Activated CD4-positive, alpha-beta memory T cell treated with anti-CD3 and anti-CD28 coated beads, Interleukin-2, amount 10 ng/mL, durations not matched to agents 7 days and 5 days (primary cell): ENCODE measurements at regions not wholly inside any gene's neighbourhood (a gene's known extent, or its start where the extent isn't known, plus 50 kb on each side); places are given as distances from the start of the nearest gene placed in this dataset.
"Not testable (repeated sequence)": the region's sequence is repeated elsewhere in the genome, so short reads cannot be mapped to it uniquely, and the experiment has no call there.

Experiments used
- CTCF ChIA-PET: fragments of 350-600 bp; sonication (Branson Sonifier 250); formaldehyde crosslinking; loops from one replicate; lab custom pipeline; 2021; ENCODE audit warnings: antibody characterized with exemption, inconsistent platforms; lab: Charles Lee
- POLR2A ChIA-PET: fragments of 350-600 bp; sonication (Branson Sonifier 250); formaldehyde crosslinking; loops from one replicate; lab custom pipeline; 2021; ENCODE audit warnings: antibody characterized with exemption; lab: Charles Lee
- DNase-seq: peaks from one replicate; pipeline ENCODE4 v3.0.0-alpha.2; 2020
- H3K27ac Mint-ChIP-seq: one replicate; pipeline ENCODE4 v1.8.0; 2021; ENCODE audit warnings: mild to moderate bottlenecking, mixed read lengths
- H3K27me3 Mint-ChIP-seq: one replicate; pipeline ENCODE4 v1.8.0; 2021; ENCODE audit warnings: mixed read lengths
- H3K36me3 Mint-ChIP-seq: one replicate; pipeline ENCODE4 v1.8.0; 2021; ENCODE audit warnings: low read depth, mixed read lengths
- H3K4me1 Mint-ChIP-seq: one replicate; pipeline ENCODE4 v1.8.0; 2021; ENCODE audit warnings: mixed read lengths
- H3K4me3 Mint-ChIP-seq: one replicate; pipeline ENCODE4 v1.8.0; 2021; ENCODE audit warnings: mild to moderate bottlenecking, mixed read lengths
- H3K9me3 Mint-ChIP-seq: one replicate; pipeline ENCODE4 v1.8.0; 2021; ENCODE audit warnings: mixed read lengths

DNA sequence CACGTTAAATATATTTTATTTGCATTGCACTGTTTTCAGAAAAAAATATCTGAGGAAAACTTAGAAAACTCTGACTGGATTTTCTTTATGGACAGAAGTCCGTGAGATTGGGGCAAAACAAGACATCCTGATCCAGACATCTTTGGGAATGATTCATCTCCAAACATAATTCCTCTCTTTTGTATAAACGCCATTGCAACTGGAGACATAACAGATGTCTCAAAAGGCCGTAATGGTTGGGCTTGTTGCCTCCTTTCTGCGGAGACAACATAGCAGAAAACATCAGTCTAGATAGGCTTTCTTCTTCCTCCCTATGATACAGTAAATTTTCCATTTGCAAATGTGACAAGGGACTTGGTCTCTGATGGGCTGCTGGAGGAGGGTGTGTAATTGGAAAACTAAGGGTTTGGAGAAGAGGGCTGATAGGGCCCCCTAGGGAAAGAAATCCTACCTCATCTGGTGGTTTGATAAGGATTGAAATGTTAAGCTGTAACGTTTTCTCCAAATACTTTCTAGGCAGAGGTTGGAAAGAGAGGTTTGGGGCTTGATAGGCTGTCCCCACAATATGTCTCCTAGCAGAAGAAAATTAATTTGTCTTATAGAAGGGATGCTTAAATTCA, 631.5 kb upstream of the ST8SIA4 start:
- H3K27me3 Mint-ChIP-seq, result no peaks in the 10 kb centered on the region
- CTCF ChIA-PET, result no interaction called here
- H3K4me1 Mint-ChIP-seq, result no peaks in the 10 kb centered on the region
- DNase-seq, result no peak
- POLR2A ChIA-PET, result no interaction called here
- H3K9me3 Mint-ChIP-seq, result no peaks in the 10 kb centered on the region
- no peak overlapping the region for H3K27ac Mint-ChIP-seq
- no peaks in the 10 kb centered on the region for H3K36me3 Mint-ChIP-seq
- H3K4me3 Mint-ChIP-seq, result no peak overlapping the region

DNA sequence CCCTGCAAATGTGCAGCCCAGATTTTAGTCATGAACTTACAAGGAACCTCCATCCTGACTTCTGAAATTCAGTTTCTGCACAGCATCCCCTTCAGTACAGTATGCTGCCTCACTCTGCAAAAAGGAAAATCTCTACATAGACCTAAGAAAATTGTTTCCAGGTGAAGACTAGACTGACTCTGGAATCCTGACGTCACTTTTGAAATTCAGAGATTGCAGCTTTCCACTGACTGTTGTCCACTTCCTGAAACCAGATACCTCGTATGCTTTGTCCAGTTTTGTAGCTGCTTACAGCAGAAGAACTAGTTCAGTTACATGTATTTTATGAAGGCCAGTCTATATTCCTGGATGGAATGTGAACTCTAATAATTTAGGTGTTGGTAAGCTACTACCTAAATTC, 629.3 kb upstream of the ST8SIA4 start:
- Mint-ChIP-seq H3K36me3 (no peaks in the 10 kb centered on the region), H3K27ac (no peak overlapping the region), H3K9me3 (peaks cover 7% of the 10 kb centered on the region), H3K27me3 (no peaks in the 10 kb centered on the region), H3K4me1 (no peaks in the 10 kb centered on the region), H3K4me3 (no peak overlapping the region)
- CTCF ChIA-PET, result no interaction called here
- no peak for DNase-seq
- POLR2A ChIA-PET, result no interaction called here

- no peak overlapping the region for H3K4me3 Mint-ChIP-seq
- H3K27me3 Mint-ChIP-seq, result no peaks in the 10 kb centered on the region
- DNase-seq, result no peak
- no peaks in the 10 kb centered on the region for H3K4me1 Mint-ChIP-seq
- no peaks in the 10 kb centered on the region for H3K36me3 Mint-ChIP-seq
- ChIA-PET POLR2A (no interaction called here), CTCF (no interaction called here)
- H3K9me3 Mint-ChIP-seq, result peaks cover 7% of the 10 kb centered on the region
- no peak overlapping the region for H3K27ac Mint-ChIP-seq
These were observed 627.9 kb upstream of the ST8SIA4 start for GRCh38 chr5:101531026-101531425.

DNA sequence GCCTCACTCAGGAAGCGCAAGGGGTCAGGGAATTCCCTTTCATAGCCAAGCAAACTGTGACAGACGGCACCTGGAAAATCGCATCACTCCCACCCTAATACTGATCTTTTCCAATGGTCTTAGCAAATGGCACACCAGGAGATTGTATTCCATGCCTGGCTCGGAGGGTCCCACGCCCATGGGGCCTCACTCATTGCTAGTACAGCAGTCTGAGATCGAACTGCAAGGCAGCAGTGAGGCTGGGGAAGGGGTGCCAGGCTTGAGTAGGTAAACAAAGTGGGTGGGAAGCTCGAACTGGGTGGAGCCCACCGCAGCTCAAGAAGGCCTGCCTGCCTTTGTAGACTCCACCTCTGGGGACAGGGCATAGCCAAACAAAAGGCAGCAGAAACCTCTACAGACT, 626.0 kb upstream of the ST8SIA4 start:
- H3K4me1 Mint-ChIP-seq, H3K36me3 Mint-ChIP-seq, H3K9me3 Mint-ChIP-seq, H3K27ac Mint-ChIP-seq, H3K27me3 Mint-ChIP-seq, CTCF ChIA-PET, DNase-seq, POLR2A ChIA-PET, H3K4me3 Mint-ChIP-seq: not testable (repeated sequence)

DNA sequence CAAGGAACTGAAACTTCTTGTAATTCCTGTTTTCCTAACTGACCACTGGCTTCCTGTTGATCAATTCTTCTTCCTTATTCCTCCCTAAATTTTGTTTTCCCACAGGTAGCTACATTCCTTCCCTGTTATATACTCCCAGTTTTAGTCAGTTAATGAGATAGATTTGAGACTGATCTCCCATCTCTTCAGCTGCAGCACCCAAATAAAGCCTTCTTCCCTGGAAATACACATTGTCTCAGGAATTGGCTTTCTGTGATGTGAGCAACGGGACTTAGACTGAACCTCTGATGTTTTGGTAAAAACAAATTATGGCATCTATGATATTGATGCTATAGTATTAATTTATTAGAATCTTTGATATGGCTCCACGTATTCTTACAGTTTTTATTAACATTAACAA, 617.3 kb upstream of the ST8SIA4 start:
- Mint-ChIP-seq H3K9me3 (peaks cover 2% of the 10 kb centered on the region), H3K4me3 (no peak overlapping the region), H3K4me1 (no peaks in the 10 kb centered on the region), H3K27me3 (no peaks in the 10 kb centered on the region), H3K27ac (no peak overlapping the region), H3K36me3 (no peaks in the 10 kb centered on the region)
- ChIA-PET CTCF (no interaction called here), POLR2A (no interaction called here)
- no peak for DNase-seq

GRCh38 chr5:101517795-101518194, 614.7 kb upstream of the ST8SIA4 start:
- DNase-seq, result no peak
- ChIA-PET POLR2A (no interaction called here), CTCF (no interaction called here)
- Mint-ChIP-seq H3K4me3 (no peak overlapping the region), H3K27ac (no peak overlapping the region), H3K4me1 (no peaks in the 10 kb centered on the region), H3K36me3 (no peaks in the 10 kb centered on the region), H3K27me3 (no peaks in the 10 kb centered on the region), H3K9me3 (no peaks in the 10 kb centered on the region)

DNA sequence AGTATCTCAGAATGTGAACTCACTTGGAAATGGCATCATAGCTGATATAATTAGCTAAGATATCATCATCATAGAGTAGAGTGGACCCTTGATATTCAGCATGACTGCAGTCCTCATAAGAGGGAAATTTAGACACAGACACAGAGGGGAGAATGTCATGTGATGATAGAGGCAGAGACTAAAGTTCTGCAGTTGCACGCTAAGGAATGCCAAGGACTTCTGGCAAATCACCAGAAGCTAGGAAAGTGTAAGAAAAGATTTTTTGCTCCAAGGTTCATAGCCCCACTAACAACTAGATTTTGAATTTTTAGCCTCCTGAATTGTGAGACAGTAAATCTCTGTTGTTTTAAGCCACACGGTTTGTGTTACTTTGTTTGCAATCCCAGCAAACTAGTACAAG, 612.6 kb upstream of the ST8SIA4 start:
- CTCF ChIA-PET, result no interaction called here
- H3K27me3 Mint-ChIP-seq, result no peaks in the 10 kb centered on the region

DNA sequence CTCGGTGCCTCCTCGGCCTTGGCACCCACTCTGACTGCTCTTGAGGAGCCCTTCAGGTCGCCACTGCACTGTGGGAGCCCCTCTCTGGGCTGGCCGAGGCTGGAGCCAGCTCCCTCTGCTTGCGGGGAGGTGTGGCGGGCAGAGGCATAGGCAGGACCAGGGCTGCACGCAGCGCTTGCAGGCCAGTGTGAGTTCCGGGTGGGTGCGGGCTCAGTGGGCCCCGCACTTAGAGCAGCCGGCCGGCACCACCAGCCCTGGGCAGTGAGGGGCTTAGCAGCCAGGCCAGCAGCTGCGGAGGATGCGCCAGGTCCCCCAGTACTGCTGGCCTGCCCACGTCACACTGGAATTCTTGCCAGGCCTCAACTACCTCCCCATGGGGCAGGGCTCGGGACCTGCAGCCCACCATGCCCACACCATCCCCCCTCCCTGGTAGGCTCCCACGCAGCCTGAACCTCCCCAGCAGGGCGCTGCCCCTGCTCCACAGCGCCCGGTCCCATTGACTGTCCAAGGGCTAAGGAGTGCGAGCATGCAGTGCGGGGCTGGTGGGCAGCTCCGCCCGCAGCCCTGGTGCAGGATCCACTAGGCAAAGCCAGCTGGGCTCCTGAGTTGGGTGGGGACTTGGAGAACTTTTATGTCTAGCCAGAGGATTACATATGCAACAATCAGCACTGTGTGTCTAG, 602.9 kb upstream of the ST8SIA4 start:
- POLR2A ChIA-PET, result no interaction called here
- Mint-ChIP-seq H3K4me1 (no peaks in the 10 kb centered on the region), H3K27me3 (no peaks in the 10 kb centered on the region), H3K36me3 (no peaks in the 10 kb centered on the region), H3K27ac (no peak overlapping the region), H3K4me3 (no peak overlapping the region), H3K9me3 (peaks cover 4% of the 10 kb centered on the region)
- CTCF ChIA-PET, result no interaction called here
- no peak for DNase-seq

More for the DNA sequence above, 612.6 kb upstream of the ST8SIA4 start:
- POLR2A ChIA-PET, result no interaction called here
- no peaks in the 10 kb centered on the region for H3K36me3 Mint-ChIP-seq
- no peaks in the 10 kb centered on the region for H3K9me3 Mint-ChIP-seq
- H3K27ac Mint-ChIP-seq, result no peak overlapping the region
- DNase-seq, result no peak
- H3K4me1 Mint-ChIP-seq, result no peaks in the 10 kb centered on the region
- no peak overlapping the region for H3K4me3 Mint-ChIP-seq

GRCh38 chr5:101482931-101483330, 579.8 kb upstream of the ST8SIA4 start:
- Mint-ChIP-seq H3K4me1 (no peaks in the 10 kb centered on the region), H3K4me3 (no peak overlapping the region), H3K27me3 (no peaks in the 10 kb centered on the region), H3K9me3 (no peaks in the 10 kb centered on the region), H3K27ac (no peak overlapping the region), H3K36me3 (no peaks in the 10 kb centered on the region)
- DNase-seq, result no peak
- CTCF ChIA-PET, result no interaction called here
- POLR2A ChIA-PET, result no interaction called here

GRCh38 chr5:101473483-101473882, 570.4 kb upstream of the ST8SIA4 start:
- POLR2A ChIA-PET, result no interaction called here

DNA sequence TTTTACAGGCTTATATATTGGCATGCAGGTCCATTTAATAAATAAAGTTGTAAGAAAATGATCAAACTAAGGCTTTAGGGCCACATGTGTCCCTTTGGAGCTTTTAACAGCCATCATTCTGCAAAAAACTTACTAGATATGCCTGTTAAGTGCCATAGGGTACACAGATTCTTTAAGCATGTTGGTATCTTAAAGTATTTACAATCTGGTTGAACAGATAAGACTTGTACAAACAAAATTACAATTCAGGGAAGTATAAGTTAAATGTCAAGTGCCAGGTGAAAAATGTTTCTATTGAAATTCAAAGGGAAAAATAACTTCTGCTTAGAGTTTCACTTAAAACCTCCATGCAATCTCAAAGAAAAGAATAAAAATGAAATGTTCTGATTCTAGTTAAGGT, 558.4 kb upstream of the ST8SIA4 start:
- no peak for DNase-seq
- H3K27ac Mint-ChIP-seq, result no peak overlapping the region
- ChIA-PET POLR2A (no interaction called here), CTCF (no interaction called here)
- no peaks in the 10 kb centered on the region for H3K9me3 Mint-ChIP-seq
- no peaks in the 10 kb centered on the region for H3K4me1 Mint-ChIP-seq
- H3K4me3 Mint-ChIP-seq, result no peak overlapping the region
- no peaks in the 10 kb centered on the region for H3K36me3 Mint-ChIP-seq
- H3K27me3 Mint-ChIP-seq, result no peaks in the 10 kb centered on the region

More at GRCh38 chr5:101473483-101473882, 570.4 kb upstream of the ST8SIA4 start:
- Mint-ChIP-seq H3K36me3 (no peaks in the 10 kb centered on the region), H3K4me3 (no peak overlapping the region), H3K27me3 (no peaks in the 10 kb centered on the region), H3K9me3 (no peaks in the 10 kb centered on the region), H3K4me1 (no peaks in the 10 kb centered on the region), H3K27ac (no peak overlapping the region)
- CTCF ChIA-PET, result no interaction called here
- no peak for DNase-seq

GRCh38 chr5:101458587-101458986, 555.5 kb upstream of the ST8SIA4 start:
- Mint-ChIP-seq H3K4me3 (no peak overlapping the region), H3K4me1 (no peaks in the 10 kb centered on the region), H3K9me3 (no peaks in the 10 kb centered on the region), H3K27ac (no peak overlapping the region), H3K36me3 (no peaks in the 10 kb centered on the region), H3K27me3 (no peaks in the 10 kb centered on the region)
- no peak for DNase-seq
- CTCF ChIA-PET, result no interaction called here
- POLR2A ChIA-PET, result no interaction called here

DNA sequence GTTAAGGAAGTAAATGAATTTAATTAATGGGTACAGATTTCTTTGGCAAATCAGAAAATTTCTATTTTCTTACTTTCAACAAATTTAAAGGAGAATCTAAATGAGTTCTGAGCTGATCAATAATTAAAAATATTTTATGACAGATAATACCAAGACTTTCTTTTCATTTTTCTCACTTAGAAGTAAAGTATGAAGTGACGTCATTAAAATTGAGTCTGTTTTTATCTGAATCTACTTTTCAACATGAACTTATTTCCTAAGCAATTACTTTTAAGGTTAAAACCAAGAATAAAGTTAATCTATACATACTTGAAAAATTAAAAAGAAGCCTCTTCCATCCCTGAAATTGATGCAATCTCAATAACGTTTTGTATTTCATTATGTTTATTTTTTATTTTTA, 552.8 kb upstream of the ST8SIA4 start:
- Mint-ChIP-seq H3K27ac (no peak overlapping the region), H3K4me3 (no peak overlapping the region), H3K36me3 (no peaks in the 10 kb centered on the region), H3K9me3 (no peaks in the 10 kb centered on the region), H3K4me1 (no peaks in the 10 kb centered on the region), H3K27me3 (no peaks in the 10 kb centered on the region)
- POLR2A ChIA-PET, result no interaction called here
- no peak for DNase-seq
- CTCF ChIA-PET, result no interaction called here

DNA sequence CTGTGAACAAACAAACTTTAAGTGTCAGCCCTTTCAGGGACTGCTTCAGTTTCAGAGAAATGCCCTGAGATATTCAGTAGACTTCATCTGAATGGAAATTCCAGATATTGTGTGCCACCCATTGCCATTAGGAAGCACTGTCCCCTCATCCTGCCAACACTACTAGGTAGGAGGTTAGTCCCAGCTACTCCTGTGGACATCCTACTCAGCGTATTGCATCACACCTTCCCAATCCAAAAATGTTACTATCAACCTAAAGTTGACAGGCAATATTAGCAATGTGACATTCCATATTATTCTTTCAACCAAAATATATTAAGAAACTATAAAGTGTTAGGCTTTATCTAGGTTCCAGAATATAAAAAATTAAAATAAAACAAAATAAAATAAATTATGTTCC, 552.0 kb upstream of the ST8SIA4 start:
- Mint-ChIP-seq H3K36me3 (no peaks in the 10 kb centered on the region), H3K4me3 (no peak overlapping the region), H3K27ac (no peak overlapping the region), H3K4me1 (no peaks in the 10 kb centered on the region), H3K27me3 (no peaks in the 10 kb centered on the region), H3K9me3 (no peaks in the 10 kb centered on the region)
- ChIA-PET CTCF (no interaction called here), POLR2A (no interaction called here)
- no peak for DNase-seq
